AG09319 (cell line): ENCODE measurements at regions not wholly inside any gene's neighbourhood (a gene's known extent, or its start where the extent isn't known, plus 50 kb on each side); places are given as distances from the start of the nearest gene placed in this dataset.
A peak's percentile ranks its signal among the peaks of the same experiment; 100 is the strongest.

Source experiments
- DNase-seq: peaks from one replicate; pipeline ENCODE4 v3.0.0-alpha.2; 2010; ENCODE audit warnings: low read depth; ENCODE audit errors: extremely low read depth
- CTCF ChIP-seq: IDR thresholded peaks from 2 replicates; pipeline ENCODE4 v1.5.1; 2011; ENCODE audit warnings: low read depth, mild to moderate bottlenecking, inconsistent platforms, low read length, moderate library complexity

DNA sequence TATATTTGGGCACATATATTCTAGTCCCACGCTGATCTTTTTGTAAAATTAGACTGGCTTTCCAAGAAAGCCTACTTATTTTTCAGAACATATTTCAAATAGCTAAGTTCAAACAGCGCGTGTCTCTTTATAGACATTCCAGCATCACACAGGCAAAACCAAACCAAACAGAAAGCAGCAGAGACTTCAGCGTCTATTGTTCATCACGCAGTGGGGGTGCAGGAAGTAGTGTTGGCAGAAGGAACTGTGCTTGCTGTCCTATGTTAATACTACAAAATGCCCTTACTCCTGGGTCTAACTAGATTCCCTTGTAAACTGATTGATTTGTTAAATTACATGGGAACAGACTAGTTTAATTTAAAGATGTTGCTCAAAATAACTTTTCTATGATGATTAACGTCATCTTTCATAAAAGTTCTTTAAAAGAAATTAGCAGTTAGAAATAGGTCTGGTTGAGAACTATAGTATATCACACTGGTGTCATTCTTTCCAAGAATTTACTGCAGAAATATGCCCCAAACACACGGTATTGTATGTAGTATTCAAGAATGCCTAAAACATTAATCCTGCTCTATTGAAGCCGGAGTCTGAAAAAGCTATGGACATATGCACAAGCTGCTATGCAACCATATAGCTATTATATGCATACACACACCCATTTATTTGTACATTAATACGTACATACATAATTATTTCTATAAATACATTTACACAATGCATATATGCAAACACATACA is 436.3 kb downstream of the CBLN2 start:
- no peak for TF ChIP-seq CTCF
- no peak for DNase-seq

GRCh38 chr18:72104851-72105250 is 439.3 kb downstream of the CBLN2 start:
- DNase-seq = no peak
- no peak for TF ChIP-seq CTCF

- TF ChIP-seq CTCF = no peak
- DNase-seq = no peak
These were observed 441.7 kb downstream of the CBLN2 start for GRCh38 chr18:72102412-72102811.

DNA sequence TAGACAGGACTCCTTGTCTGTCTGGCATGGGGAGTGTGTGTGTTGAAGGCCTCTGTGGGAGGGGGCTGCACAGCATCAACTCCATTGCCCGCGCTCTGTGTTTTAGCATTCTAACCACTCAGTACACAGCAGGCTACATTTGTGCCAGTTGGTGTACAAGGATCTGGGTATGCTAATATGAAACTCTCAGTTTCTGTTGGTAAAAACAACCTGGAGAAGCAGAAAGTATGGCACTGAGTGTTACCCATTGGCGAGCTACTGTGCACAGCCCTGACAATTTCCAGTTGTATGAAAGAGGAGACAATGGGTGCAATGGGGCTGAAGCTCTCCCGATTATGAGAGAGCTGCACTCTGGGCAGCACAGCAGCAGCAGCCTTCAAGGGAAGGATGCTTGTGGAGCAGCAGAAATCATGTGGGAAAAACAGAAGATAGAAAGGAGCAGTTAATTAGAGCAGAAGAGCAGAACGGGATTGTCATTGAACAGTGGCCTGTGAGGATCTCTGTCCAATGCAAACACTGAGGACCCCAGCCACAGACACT is 443.6 kb downstream of the CBLN2 start:
- DNase-seq = no peak
- no peak for TF ChIP-seq CTCF

DNA sequence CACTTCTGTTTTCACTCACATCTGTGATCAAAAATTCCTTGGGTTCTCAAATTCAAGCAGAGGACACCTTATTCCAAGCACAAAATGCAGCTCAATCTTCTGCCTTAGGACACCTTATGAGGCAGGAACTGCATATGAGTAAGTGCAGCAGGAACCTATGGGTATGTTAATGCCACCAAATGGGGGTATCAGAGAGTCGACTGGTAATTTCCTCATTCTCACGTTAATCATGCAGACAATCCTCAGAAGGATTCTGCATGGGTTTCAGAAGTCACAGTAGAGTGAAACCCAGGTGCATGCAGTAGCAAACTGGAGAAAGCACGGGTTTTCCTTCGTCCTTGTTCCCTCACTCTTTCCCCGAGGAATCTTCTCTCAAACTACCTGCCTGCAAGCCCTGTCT is 452.8 kb downstream of the CBLN2 start:
- no peak for DNase-seq

DNA sequence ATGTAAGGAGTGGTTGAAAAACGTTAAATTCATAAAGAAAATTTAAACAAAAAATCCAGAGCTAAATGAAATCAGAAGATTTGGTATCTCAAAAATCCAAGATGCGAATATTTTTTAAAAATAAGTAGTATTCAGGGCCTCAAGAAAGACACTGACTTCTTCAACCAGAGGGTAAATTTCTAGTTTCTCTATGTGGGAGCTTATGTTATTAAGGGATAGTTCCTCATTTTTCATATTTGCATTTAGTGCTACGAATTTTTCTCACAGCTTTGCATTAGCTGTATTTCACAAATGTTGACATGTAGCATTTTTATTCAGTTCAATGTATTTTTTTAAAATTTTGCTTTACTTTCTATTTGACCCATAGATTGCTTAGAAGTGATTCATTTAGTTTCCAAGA is 454.7 kb downstream of the CBLN2 start:
- TF ChIP-seq CTCF = no peak
- DNase-seq = no peak

More for the DNA sequence above, 452.8 kb downstream of the CBLN2 start:
- TF ChIP-seq CTCF = no peak

GRCh38 chr18:72086421-72086820 is 457.7 kb downstream of the CBLN2 start:
- DNase-seq = no peak
- TF ChIP-seq CTCF = peak; percentile 28
